Suprapubic skin (tissue), 4 donors: ENCODE measurements at regions not wholly inside any gene's neighbourhood (a gene's known extent, or its start where the extent isn't known, plus 50 kb on each side); places are given as distances from the start of the nearest gene placed in this dataset.

Experiments used
- CTCF ChIP-seq, 2 donors: fragments of 200-600 bp in 1 of 2; fragments of 450-650 bp in 1 of 2; sonication (generic) in 1 of 2; IDR thresholded peaks; one replicate each; pipeline ENCODE4 v1.5.1; 2016 to 2019; ENCODE audit warnings: antibody characterized with exemption in 2 of 2, mild to moderate bottlenecking in 1 of 2, moderate library complexity in 1 of 2
- POLR2A ChIP-seq, 2 donors: fragments of 450-650 bp; IDR thresholded peaks; one replicate each; pipeline ENCODE4 v1.6.1; 2017; ENCODE audit warnings: antibody characterized with exemption in 2 of 2, mild to moderate bottlenecking in 2 of 2, moderate library complexity in 2 of 2
- POLR2AphosphoS5 ChIP-seq, 3 donors: sonication (generic); formaldehyde crosslinking; IDR thresholded peaks; one replicate each; pipeline ENCODE4 v1.6.1; 2017; ENCODE audit warnings: antibody characterized with exemption in 3 of 3

DNA sequence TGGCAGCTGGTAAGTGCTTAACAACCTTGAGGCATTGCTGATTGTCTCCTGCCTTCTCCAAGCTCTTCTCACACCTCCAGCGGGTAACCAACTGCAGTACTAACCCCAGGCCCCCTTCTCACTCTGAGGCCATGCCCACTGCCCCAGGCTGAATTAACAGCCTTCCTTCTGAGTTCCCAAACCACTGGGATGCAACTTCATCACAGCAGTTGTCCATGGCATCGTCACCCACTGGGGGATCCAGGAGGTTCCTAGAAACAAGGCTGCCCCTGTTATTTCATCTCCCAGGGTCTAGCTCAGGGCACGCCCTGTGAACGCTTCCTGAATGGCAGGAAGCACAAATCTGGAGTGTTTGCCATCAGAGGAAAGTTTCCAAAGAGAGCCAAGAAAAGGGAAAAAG, 58.0 kb downstream of the SYNE3 start:
- no peak for TF ChIP-seq CTCF (IDR thresholded peaks at IDR 0.05)
- TF ChIP-seq POLR2A (IDR thresholded peaks at IDR 0.05), result no peak
- TF ChIP-seq POLR2AphosphoS5 (IDR thresholded peaks at IDR 0.05), result no peak
